ENCODE measurements at regions not wholly inside any gene's neighbourhood (a gene's known extent, or its start where the extent isn't known, plus 50 kb on each side); places are given as distances from the start of the nearest gene placed in this dataset.

DNA sequence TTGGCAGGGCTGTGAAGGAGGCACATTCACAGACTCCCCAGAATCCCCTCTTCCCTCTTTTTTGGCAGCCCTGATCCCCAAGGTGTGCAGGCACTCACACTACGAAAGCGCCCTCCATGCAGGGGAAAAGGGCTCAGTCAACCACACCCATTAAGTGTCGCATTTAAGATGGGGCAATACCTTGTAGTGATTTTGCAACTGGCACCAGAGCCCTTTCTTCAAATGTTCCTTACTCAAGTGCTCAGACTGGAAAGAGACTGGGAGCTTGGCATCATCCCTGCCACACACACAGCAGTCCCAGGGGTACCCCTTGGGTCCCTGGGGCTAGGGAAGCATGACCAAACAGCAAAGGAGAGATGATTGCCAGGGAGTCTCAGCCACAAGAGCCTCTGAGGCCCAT is 190.1 kb downstream of the HAUS1 start:
- DNase-seq (ENCODE audit: low read depth in 2 of 2) = no peak

DNA sequence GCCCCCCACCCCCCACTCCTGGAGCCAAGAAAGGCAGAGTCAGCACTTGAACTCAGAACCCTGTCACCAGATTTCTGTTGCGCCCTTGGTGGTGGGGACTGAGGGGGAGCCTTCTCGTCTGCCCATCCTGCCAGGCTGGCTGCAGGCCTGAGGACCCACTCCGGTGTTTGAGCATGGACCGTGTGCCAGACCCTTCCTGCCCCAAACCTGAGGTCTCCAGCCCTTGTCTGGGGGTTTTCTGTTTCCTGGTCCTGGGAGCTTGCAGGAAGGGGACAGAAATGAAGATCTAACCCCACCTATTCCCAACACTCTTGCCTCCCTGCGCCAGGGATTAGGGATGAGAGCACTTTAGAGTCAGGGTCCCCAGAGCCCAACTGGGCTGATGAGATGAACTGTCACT is 190.6 kb downstream of the HAUS1 start:
- no peak for DNase-seq (ENCODE audit: low read depth in 2 of 2)

DNA sequence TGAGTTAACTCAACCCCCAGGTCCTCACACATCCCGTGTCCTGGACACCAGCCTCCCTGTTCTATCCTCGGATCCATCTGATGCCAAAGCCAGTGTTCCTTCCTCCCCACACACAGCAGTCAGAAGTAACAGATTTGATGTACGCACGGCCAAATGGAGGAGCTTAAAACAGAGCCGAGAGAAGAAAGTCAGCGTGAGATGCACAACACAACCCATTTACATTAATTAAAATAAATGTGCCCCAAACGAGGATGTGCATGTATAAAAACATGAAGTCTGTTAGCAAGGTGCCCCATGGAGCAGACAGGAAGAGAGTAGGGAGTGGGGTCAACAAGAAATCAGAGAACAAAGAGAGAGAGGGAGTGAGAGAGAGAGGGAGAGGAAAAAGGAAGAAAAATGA is 191.2 kb downstream of the HAUS1 start:
- no peak for DNase-seq (ENCODE audit: low read depth in 2 of 2)

DNA sequence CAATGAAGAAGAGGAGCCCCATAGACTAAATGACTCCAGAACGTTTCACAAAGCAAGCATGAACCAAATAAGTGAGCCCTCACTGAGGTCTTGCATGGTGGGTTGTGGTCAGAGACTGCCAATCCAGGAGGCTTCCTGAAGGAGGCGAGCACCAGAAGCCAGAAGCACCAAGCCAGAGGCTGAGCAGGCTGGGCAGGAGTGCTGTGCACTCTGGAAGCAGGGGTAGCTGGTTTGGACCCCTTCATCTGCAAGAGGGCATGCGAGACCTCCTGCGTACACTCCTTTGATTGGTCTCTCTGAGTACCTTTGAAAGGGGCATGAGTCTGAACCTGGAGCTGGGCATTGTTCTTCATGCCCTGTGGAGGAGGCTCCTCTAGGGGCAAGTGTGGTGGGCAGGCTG is 192.5 kb downstream of the HAUS1 start:
- no peak for DNase-seq (ENCODE audit: low read depth in 2 of 2)

DNA sequence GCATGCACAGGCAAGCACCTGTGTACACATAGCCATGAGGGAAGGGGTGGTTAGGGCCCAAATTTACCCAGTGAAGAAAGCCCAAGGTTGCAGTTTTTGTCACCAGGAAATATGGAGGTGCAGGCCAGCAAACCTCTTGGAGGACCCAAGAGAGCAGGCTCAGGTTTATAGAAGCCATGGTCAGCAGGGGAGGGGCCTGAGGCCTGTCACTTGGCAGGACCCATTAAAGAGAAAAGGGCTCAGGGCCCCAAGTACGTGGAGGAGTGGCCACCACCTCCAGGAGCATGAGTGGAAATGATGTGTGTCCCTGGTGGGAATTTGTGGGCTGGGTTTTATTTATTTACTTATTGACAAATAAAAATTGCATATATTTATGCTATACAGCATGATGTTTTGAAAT is 192.9 kb downstream of the HAUS1 start:
- no peak for DNase-seq (ENCODE audit: low read depth in 2 of 2)

DNA sequence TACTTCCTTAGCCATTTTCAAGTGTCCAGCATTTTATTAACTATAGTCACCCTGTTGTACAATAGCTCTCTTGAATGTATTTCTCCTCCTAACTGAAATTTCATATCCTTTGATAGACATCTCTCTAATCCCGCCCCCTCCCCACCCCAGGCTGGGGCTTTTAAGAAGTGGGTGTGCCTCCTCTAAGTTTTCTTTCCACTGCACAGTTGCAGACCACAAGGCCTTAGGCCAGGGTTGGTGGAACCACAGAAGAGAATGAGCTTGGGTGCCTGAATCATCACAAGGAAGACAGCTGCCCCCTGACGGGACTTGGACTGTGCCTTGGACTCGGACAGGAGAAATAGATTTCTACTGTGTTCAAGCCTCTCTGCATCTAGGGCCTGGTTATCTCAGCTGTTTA is 193.4 kb downstream of the HAUS1 start:
- DNase-seq (ENCODE audit: low read depth in 2 of 2) = no peak

DNA sequence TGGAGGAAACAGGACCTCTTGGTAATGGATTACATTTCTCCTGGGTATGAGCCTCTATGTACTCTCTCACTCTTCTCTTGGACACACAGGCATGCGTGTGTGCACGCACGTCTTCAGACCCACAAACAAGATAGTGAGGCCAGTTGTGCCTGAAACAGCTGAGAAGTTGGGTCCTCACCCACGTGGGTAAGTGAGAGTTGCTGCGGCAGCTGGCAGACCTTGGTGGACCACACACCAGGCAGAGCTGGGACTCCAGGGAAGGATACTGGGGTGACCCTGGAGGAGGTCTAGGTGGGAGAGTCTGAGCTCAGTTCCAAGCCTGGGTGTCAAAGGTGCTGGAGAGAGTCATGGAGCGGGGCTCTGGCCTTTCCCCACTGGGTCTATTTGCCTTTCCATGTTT is 194.3 kb downstream of the HAUS1 start:
- DNase-seq (ENCODE audit: low read depth in 2 of 2) = no peak

DNA sequence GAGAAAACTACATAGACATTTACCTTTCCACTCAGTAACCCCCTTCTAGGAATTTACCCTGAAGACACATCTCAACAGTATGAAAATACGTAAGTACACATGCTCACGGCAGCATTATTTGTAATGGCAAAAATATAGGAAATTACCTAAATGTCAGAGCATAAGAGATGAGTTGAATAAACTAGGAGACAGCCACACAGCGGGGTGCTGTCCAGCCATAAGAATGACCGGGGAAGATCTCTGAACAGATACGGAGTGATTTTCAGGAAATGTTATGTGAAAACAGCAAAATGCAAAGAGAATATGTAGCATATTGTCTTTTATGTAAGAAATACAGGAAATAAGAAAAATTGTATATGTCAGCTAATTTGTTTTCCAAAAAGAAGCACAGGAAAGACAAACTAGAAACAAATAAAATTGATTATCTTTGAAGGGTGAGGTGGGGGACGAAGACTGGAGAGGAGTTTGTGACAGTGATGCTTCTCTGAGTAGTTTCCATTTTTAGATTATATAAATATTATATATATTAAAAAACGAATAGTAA is 195.4 kb downstream of the HAUS1 start:
- no peak for DNase-seq (ENCODE audit: low read depth in 2 of 2)

DNA sequence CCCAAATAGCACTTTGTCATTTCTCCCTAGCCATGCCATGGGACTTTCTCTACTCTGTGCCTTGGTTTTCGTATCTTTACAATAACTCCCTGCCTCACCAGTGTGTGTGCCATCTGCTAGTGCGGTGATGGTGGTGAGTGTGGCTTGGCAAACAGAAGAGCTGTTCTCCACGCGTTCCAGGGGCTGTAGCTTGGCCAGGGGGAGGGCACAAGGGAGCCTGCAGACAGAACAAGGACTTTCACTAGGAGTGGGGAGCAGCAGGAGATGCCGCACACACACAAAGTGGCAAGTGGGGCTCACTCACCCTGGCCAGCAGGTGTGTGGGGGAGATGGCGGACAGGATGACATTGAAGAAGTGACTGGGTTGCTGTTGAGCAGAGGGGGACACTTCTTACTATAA is 196.9 kb downstream of the HAUS1 start:
- no peak for DNase-seq (ENCODE audit: low read depth in 2 of 2)

DNA sequence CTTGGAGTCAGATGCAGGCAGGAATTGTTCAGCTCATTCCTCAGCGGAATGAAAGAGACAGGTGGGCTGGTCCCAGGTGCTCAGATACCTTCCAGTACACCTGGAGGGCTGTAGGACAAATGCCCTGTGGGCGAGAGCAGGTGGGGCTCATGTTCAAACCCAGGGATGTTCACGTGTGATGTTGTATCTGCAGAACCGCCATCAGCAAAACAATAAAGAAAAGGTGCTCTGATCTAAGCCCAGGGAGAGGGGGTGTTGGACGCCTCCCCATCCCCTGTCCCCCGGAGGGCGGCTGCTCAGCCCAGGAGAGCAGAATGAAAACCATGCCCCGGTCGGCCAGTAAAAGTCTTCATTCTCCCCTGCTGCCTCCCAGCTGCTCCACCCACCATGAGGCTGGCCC is 197.4 kb downstream of the HAUS1 start:
- DNase-seq (ENCODE audit: low read depth in 2 of 2) = no peak

DNA sequence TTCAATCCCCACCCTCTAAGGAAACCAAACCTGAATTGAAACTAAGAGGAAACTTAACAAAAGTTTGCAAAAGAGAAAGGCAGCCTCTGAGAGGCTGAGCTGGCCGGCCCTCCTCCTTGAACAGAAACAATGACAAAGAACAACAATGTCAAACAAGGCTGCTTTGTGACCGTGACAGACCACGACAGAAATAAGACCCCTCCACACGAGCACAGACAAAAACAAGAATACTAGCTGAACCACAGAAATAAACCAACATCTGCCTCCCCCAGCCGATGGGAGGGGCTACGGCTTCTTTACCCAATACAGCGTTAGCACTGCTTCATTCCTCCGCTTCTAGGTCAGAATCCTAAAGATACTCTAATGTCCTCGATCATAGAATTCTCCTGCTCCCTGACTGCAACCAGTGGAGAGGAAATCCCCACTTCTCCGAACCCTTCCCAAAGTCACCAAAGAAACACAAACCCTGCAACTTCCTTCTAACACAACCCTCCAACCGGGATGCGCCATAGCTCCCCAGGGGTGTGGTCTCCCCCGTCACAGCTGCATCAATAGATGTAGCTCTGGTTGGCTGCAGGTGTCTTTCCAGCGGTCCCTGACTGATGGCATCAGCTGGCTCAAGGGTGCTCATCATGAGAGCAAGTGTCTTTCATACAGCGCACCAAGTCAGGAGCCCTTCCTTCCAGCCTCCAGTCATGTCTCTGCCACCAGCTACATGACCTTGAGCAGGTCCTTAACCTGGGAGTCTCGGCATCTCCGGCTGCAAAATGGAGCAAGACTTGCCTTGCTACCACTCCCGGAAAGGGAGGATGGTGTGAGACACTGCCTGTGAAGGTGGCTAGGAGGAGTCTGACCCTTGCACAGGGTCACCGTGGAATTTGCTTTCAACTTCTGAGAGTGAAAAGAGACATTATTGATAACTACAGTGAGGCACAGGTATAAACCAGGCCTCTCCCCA is 198.6 kb downstream of the HAUS1 start:
- no peak for DNase-seq (ENCODE audit: low read depth in 2 of 2)

DNA sequence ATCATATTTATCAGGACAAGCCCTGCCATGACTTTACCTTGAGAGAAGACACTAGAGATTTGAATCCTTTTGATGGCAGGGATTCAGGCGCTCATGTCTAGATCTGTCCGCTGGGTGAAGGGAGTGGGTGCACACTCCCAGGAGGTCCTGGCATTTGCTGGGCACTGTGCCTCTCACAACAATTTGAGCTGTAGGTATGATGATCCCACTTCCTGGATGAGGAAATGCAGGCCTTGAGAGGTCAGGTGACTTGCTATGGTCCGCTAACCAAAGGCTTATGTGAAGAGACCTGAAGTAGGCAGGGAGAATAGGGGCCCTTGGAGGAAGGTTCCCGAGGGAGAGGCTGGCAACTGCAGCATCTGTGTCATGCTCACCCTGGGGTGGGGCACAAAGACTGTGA is 206.1 kb downstream of the HAUS1 start:
- DNase-seq (ENCODE audit: low read depth in 2 of 2) = no peak

DNA sequence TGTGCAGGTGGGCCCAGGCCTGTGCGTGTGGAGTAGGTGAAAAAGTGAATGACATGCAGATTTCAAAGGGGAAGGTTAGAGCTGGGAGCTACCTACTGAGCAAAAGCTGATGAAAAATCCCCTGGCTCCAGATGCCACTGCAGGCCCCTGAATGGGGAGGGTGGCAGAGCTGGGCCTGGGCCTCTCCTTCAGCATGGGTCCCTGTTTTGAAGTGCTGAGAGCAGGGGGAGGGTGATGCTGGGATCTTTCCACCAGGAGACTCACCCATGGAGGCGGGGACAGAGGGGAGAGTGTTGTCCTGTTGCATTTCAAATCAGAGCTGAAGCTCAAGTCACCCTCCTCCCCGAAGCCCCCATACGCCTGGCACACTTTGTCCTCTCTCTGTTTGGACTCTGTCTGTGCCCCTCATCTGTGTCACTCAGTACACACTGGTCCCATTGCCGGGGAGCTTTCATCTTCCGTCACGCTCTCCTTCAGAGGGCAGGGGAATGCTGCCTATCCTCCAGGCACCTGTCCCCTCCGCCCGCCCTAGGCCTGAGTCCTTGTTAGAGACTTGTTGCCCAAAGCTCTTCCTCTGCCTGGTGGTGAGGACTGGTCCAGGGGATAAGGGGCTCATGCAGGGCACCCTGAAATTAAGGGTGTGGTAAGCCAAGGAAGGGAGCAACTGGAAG is 206.6 kb downstream of the HAUS1 start:
- DNase-seq (ENCODE audit: low read depth in 2 of 2) = no peak

DNA sequence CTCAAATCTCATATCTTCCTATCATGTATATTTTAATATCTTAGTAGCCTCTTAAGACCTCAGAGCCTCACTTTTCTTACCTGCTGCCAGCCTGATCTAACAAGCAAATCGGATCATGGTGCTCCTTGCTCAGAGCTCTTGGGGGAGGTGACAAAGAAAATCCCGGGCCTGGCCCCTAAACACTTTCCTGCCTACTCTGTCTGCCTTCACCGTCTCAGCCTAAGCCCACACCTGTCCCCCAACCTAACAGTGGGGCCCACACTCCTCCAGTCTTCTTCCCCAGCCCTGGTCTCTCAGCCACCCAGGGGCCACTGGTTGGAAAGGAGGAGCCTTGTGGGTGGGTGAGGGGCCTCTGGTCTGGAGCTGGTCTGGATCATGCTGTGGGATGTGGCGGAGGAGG is 207.3 kb downstream of the HAUS1 start:
- no peak for DNase-seq (ENCODE audit: low read depth in 2 of 2)

DNA sequence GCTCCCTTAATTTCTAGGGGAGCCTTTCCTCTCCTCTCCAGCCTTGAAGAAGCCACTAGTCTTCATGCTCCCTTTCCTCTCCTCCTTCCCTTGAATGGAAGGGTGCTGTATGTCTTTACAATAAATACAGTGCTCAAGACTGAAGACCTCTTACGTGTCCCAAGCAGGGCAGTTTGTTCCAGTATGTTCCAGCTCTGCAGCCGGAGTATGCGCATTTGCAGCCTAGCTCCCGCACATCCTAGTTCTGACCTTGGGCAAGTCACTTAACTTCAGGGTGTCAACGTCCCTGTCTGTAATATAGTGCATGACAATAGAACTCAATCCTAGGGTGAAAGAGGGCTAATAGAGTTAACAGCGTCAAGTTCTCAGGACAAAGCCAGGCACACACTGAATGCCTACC is 208.0 kb downstream of the HAUS1 start:
- no peak for DNase-seq (ENCODE audit: low read depth in 2 of 2)

DNA sequence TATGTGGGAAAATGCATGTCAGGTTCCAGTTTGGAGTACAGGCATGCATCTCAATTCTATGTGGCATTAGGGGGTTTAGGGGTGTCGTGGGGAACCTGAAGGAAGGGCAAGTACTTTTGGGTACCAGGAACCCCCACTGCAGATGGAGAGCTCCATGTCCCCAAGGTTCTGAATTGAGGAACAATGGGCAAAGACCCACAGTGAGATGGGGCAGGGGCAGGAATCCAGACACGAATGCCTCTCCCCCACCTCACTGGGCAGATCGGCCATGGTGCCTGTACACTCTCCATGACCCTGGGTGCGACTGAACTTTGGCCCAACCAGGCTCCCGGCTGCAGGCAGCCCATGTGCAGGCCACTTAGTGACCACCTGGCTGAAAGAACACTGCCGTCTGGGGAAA is 209.3 kb downstream of the HAUS1 start:
- no peak for DNase-seq (ENCODE audit: low read depth in 2 of 2)

DNA sequence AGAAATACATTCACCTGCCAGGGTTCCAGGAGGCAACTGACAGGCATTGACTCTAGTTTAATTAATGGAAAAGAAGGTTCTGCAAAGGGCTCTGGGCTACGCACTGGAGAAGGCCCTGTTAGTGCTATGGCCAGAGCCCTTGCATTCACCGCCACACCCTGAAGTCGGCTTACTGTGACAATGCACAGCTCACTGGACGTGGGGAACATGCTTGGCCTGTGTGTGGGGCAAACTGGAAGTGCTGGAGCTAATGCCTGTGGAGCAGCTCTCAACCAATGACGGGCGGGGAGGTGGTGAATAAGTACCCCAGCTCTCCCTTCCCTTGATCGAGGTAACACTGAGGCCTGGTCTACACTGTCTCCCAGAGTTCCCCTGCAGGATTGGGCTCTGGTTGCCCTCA is 209.8 kb downstream of the HAUS1 start:
- no peak for DNase-seq (ENCODE audit: low read depth in 2 of 2)

DNA sequence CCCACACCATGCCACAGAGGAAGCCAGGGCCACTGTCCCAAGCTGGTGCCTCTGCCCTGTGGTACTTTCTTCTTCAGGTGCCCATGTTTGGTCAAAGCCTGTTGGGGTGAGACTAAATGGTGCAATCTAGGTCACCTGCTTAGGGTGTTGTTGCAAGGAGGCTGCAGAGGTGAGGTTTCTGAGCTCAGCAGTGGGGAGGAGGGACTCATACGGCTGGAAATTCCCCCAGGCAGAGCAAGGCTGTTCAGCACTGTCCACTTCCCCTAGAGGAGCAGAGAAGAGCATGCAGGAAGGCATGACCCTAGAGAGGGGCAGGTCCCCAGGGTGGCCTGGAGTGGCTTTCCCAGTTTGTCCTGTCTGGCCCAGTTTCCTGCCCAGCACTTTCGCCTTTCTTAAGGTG is 211.0 kb downstream of the HAUS1 start:
- DNase-seq (ENCODE audit: low read depth in 2 of 2) = no peak

DNA sequence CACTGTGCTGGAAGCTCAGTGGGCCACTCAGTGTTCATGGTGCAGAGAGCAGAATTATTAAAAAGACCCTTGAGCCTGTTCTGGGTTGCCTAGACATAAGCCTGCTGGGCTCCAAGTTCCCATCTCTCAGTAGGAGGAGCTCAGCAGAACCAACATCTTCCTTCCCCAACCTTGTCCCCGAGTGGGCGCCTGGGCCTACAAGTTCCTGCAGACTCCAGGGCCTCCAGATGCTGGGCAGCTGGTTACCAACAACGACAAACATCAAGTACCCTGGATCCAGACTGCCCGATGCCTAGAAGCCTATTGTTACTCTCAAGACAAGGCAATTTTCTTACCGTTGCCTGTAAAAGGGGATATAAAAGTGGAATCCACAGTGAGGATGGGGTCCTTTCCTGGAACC is 214.2 kb downstream of the HAUS1 start:
- DNase-seq (ENCODE audit: low read depth in 2 of 2) = no peak

DNA sequence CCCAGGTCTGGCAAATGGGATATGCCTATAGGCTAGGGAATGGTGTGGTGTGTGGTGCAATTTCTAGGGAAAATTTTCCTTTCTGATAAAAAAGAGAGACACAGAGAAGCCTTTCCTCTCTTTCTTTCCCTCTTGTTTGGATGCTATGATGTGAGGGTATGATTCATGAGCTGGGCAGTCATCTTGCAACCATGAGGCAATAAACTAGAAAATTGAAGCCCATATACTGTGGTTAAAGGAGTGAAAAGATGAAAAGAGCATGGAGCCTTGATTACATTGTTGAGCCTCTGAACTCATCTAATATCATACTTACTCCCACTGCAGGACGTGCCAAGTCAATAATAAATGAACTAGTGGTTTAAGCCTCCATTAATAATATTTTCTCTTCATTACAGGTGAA is 215.6 kb downstream of the HAUS1 start:
- no peak for DNase-seq (ENCODE audit: low read depth in 2 of 2)

DNA sequence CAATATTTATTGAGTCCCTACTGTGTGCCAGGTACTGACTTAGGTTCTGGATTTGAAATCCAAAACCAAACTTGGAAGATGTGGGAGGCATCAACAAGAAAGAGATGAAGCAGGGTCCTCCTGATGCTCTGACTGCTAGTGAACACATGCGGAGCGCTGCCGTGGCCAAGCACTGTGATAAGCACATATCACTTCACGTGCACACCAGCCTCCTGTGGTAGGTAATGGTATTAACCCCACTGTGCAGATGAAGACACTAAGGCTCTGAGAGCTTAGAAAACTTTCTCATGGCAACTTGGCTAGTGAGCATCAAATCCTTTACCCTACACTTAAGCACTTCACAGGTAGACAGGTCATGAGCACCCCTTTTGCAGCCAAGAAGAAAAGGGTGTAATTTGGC is 216.1 kb downstream of the HAUS1 start:
- no peak for DNase-seq (ENCODE audit: low read depth in 2 of 2)

DNA sequence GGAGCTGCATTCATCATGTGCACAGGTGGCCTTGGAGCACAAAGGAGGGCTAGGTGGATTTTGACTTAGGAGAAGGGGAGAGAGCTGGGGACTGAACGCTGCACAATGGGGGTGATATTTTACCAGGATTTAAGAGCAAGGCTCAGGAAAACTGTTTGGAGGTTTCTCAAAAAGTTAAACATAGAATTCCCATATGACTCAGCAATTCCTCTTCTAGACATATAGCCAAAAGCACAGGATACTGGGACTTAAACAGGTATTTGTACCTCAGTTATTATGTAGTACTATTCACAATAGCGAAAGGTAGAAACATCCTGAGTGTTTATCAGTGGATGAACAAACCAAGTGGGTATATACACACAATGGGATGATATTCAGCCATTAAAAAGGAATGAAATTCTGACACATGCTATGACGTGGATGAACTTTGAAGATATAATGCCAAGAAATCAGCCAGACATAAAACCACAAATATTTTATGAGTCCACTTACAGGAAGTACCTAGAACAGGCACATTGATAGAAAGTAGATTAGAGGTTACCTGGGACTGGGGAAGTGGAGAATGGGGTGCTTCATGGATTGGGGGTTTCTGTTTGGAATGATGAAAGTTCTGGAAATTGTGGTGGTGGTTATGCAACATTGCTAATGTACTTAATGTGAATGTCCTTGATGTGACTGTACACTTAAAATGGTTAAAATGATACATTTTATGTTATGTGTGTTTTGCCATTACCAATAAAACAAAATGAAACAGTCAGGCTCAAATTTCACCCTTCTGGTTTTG is 216.9 kb downstream of the HAUS1 start:
- DNase-seq (ENCODE audit: low read depth in 2 of 2) = no peak
